GM21619 (cell line): ENCODE measurements at regions not wholly inside any gene's neighbourhood (a gene's known extent, or its start where the extent isn't known, plus 50 kb on each side); places are given as distances from the start of the nearest gene placed in this dataset.

Experiments used
- ATAC-seq: cut with Tn5 transposase; IDR thresholded peaks from one replicate; pipeline ENCODE4 v1.9.1; 2021; ENCODE audit not compliant: unreplicated experiment

DNA sequence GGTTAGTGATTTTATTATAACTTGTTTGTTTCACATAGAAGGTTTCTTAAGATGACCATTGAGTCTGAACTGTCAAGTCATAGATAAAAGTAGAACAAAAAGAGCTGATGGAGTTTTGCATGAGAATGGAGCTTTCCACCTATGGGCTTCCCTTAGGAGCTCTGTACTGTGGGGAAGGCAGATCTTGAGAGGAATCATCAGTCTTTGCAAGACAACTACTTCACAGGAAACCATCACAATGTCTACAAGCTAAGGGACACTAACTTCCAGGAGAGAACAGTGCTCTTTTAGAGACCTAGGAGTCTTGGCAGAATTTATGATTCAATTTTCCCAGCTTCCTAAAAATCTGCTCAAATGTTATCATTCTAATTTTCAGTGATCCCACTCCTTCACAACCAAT is 78.2 kb downstream of the FBXO5 start:
- ATAC-seq, result no peak

- ATAC-seq, result no peak
Measured at GRCh38 chr6:152905551-152906299, 77.1 kb downstream of the FBXO5 start.

GRCh38 chr6:152909241-152909640 is 73.6 kb downstream of the FBXO5 start:
- no peak for ATAC-seq

GRCh38 chr6:152916035-152916434 is 66.8 kb downstream of the FBXO5 start:
- no peak for ATAC-seq

GRCh38 chr6:152918991-152919390 is 63.9 kb downstream of the FBXO5 start:
- ATAC-seq, result no peak

GRCh38 chr6:152920016-152920415 is 62.8 kb downstream of the FBXO5 start:
- ATAC-seq, result no peak
